DOHH2 (cell line): ENCODE measurements at regions not wholly inside any gene's neighbourhood (a gene's known extent, or its start where the extent isn't known, plus 50 kb on each side); places are given as distances from the start of the nearest gene placed in this dataset.

Experiments used
- H3F3A ChIP-seq: fragments of 200-600 bp; sonication (generic), shearing (Covaris generic); 2 replicates; pipeline ENCODE4 v1.6.0; 2016; ENCODE audit warnings: antibody characterized with exemption, mild to moderate bottlenecking; ENCODE audit not compliant: control insufficient read depth, insufficient read depth
- H3K27ac ChIP-seq: fragments of 200-600 bp; sonication (generic); 2 replicates; pipeline ENCODE4 v1.5.1; 2014; ENCODE audit warnings: low read depth, mild to moderate bottlenecking, low read length, moderate library complexity
- H3K27me3 ChIP-seq: fragments of 200-600 bp; sonication (generic); 2 replicates; pipeline ENCODE4 v1.6.1; 2014; ENCODE audit warnings: mild to moderate bottlenecking, low read length, mixed read lengths; ENCODE audit not compliant: control insufficient read depth
- H3K36me3 ChIP-seq: fragments of 200-600 bp; sonication (generic); 2 replicates; pipeline ENCODE4 v1.6.1; 2014; ENCODE audit warnings: mild to moderate bottlenecking, low read length, moderate library complexity, mixed read lengths; ENCODE audit not compliant: control insufficient read depth
- H3K4me1 ChIP-seq: fragments of 200-600 bp; sonication (generic); 2 replicates; pipeline ENCODE4 v1.6.1; 2014; ENCODE audit warnings: mild to moderate bottlenecking, low read length, mixed read lengths; ENCODE audit not compliant: control insufficient read depth
- H3K4me2 ChIP-seq: fragments of 200-600 bp; sonication (generic); 2 replicates; pipeline ENCODE4 v1.6.0; 2014; ENCODE audit warnings: mild to moderate bottlenecking, low read length, moderate library complexity
- H3K4me3 ChIP-seq: fragments of 200-600 bp; sonication (generic); 2 replicates; pipeline ENCODE4 v1.5.1; 2014; ENCODE audit warnings: mild to moderate bottlenecking, low read length, mixed read lengths
- H3K79me2 ChIP-seq: fragments of 200-600 bp; sonication (generic); 2 replicates; pipeline ENCODE4 v1.6.1; 2014; ENCODE audit warnings: mild to moderate bottlenecking, low read length, mixed read lengths; ENCODE audit not compliant: control insufficient read depth
- H3K9me2 ChIP-seq: fragments of 200-600 bp; sonication (generic); replicated peaks from 2 replicates; pipeline ENCODE4 v1.6.1; 2014; ENCODE audit warnings: mild to moderate bottlenecking, low read length, mixed read lengths; ENCODE audit not compliant: control insufficient read depth
- H3K9me3 ChIP-seq: fragments of 200-600 bp; sonication (generic); 2 replicates; pipeline ENCODE4 v1.6.1; 2014; ENCODE audit warnings: antibody characterized with exemption, low read length, mixed read lengths; ENCODE audit not compliant: control insufficient read depth, insufficient read depth
- H4K20me1 ChIP-seq: fragments of 200-600 bp; sonication (generic); 2 replicates; pipeline ENCODE4 v1.6.0; 2014; ENCODE audit warnings: low read depth, mild to moderate bottlenecking, antibody characterized with exemption, low read length, moderate library complexity; ENCODE audit not compliant: control insufficient read depth, insufficient read depth
- EZH2phosphoT487 ChIP-seq: fragments of 200-600 bp; sonication (generic); IDR thresholded peaks from 2 replicates; pipeline ENCODE4 v1.6.1; 2017; ENCODE audit warnings: borderline replicate concordance, mild to moderate bottlenecking, antibody characterized with exemption, low read length, moderate library complexity, mixed read lengths
- TF ChIP-seq, protein P1 (sequence below): fragments of 200-600 bp; sonication (generic); IDR thresholded peaks from one replicate; pipeline ENCODE4 v1.5.1; 2014; ENCODE audit warnings: antibody characterized with exemption, mild to moderate bottlenecking, low read depth, low read length; ENCODE audit not compliant: poor library complexity, severe bottlenecking

DNA sequence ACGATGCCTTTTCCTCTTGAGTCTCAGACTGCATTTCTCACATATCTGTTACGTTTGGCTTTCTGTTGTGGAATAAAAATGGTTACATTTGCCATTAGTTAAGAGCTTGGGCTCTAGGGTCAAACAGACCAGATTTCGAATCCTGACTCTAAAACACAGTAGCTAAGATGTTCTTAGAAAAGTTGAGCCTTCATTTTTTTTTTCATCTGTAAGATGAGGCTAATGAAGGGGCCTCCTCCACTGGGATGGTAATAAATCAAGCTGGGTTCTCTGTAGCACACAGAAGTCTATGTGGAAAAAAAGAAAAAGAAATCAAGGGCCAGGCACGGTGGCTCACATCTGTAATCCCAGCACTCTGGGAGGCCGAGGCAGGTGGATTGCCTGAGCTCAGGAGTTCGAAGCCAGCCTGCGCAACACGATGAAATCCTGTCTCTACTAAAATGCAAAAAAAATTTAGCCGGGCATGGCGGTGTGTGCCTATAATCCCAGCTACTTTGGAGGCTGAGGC lies 49.9 kb upstream of the CAPRIN1 start:
- no peaks in the 10 kb centered on the region for H3F3A ChIP-seq
- no peak overlapping the region for H3K27ac ChIP-seq
- H3K79me2 ChIP-seq = no peaks in the 10 kb centered on the region
- peaks cover 23% of the 10 kb centered on the region for H3K27me3 ChIP-seq
- no peak overlapping the region; the same call in 1 of the 2 replicates for H3K4me2 ChIP-seq
- no peaks in the 10 kb centered on the region for H4K20me1 ChIP-seq
- no peaks in the 10 kb centered on the region for H3K36me3 ChIP-seq
- no peak overlapping the region for H3K4me3 ChIP-seq
- H3K9me2 ChIP-seq = no peaks in the 10 kb centered on the region
- peaks cover 28% of the 10 kb centered on the region for H3K4me1 ChIP-seq
- no peaks in the 10 kb centered on the region for H3K9me3 ChIP-seq
- TF ChIP-seq, protein P1, sequence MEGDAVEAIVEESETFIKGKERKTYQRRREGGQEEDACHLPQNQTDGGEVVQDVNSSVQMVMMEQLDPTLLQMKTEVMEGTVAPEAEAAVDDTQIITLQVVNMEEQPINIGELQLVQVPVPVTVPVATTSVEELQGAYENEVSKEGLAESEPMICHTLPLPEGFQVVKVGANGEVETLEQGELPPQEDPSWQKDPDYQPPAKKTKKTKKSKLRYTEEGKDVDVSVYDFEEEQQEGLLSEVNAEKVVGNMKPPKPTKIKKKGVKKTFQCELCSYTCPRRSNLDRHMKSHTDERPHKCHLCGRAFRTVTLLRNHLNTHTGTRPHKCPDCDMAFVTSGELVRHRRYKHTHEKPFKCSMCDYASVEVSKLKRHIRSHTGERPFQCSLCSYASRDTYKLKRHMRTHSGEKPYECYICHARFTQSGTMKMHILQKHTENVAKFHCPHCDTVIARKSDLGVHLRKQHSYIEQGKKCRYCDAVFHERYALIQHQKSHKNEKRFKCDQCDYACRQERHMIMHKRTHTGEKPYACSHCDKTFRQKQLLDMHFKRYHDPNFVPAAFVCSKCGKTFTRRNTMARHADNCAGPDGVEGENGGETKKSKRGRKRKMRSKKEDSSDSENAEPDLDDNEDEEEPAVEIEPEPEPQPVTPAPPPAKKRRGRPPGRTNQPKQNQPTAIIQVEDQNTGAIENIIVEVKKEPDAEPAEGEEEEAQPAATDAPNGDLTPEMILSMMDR = no peak
- no peak for TF ChIP-seq EZH2phosphoT487

DNA sequence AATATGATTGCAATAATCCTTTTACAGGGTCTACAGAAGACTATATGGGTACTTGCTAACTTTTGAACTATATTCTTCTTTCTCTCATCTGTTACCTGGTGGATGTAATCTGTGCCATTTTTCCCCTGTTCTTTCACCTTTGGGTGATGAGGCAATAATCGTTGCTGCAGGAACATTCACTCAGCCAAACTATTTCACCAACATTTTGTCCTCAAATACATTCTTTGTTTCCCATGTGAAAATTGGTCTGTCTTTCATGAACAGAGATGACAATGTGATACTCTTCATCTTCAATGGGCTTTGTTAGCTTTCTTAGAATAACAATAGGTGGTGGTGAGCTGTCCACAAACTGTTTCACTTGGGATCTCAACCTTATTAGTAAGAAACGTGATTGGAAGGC lies 52.1 kb upstream of the CAPRIN1 start:
- H3K9me2 ChIP-seq = no peaks in the 10 kb centered on the region
- H3K9me3 ChIP-seq = no peaks in the 10 kb centered on the region
- H3K27me3 ChIP-seq = peaks cover 17% of the 10 kb centered on the region
- no peak overlapping the region for H3K4me3 ChIP-seq
- H3K79me2 ChIP-seq = no peaks in the 10 kb centered on the region
- TF ChIP-seq, protein P1 = no peak
- no peak for TF ChIP-seq EZH2phosphoT487
- H3K36me3 ChIP-seq = no peaks in the 10 kb centered on the region
- no peaks in the 10 kb centered on the region for H4K20me1 ChIP-seq
- H3K27ac ChIP-seq = no peak overlapping the region
- H3K4me1 ChIP-seq = peaks cover 29% of the 10 kb centered on the region
- no peak overlapping the region for H3K4me2 ChIP-seq
- H3F3A ChIP-seq = no peaks in the 10 kb centered on the region

DNA sequence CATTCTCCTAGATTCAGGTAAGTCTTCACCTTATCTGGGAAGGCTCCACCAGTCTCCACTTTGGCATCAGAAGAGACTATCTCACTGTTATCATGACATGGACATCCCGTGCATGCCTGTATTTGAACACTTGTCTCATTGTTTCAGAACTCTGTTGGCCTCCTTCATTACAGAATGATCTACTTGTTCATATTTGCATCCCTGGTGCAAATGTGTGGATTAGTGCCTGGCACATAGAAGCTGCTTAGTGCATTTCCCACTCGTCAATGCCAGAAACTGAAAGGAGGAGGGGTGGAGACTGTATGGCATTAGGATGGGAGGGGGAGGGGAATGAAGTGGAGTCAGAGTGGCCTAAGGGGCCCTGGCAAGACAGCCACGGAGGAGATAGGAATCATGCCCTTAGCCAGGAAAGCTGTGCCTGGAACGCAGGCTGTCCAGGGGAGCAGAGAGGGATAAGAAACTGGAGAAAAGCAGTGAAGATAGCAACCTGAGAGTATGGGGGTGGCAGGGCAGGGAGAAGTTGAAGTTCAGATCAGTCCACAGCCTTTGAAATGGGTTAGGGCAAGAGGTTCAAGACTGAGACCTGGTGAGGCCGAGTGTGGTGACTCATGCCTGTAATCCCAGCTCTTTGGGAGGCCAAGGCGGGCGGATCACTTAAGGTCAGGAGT lies 53.8 kb upstream of the CAPRIN1 start:
- peaks cover 17% of the 10 kb centered on the region for H3K27me3 ChIP-seq
- H3K79me2 ChIP-seq = no peaks in the 10 kb centered on the region
- no peaks in the 10 kb centered on the region for H3K36me3 ChIP-seq
- no peaks in the 10 kb centered on the region for H3F3A ChIP-seq
- H3K4me1 ChIP-seq = peaks cover 29% of the 10 kb centered on the region
- peak overlapping the region; percentile 65 for H3K4me2 ChIP-seq
- no peaks in the 10 kb centered on the region for H3K9me2 ChIP-seq
- TF ChIP-seq, protein P1 = no peak
- no peak for TF ChIP-seq EZH2phosphoT487
- H4K20me1 ChIP-seq = no peaks in the 10 kb centered on the region
- no peaks in the 10 kb centered on the region for H3K9me3 ChIP-seq
- peak overlapping the region; percentile 48 for H3K4me3 ChIP-seq
- H3K27ac ChIP-seq = no peak overlapping the region
